ENCODE measurements at regions not wholly inside any gene's neighbourhood (a gene's known extent, or its start where the extent isn't known, plus 50 kb on each side); places are given as distances from the start of the nearest gene placed in this dataset.

GRCh38 chr15:52855157-52855556 lies 65.0 kb upstream of the ONECUT1 start:
- H3K4me3 ChIP-seq = no peak overlapping the region
- H3K4me2 ChIP-seq = no peak overlapping the region
- FAIRE-seq (no peak), ATAC-seq (no peak), DNase-seq (ENCODE audit: low read depth in 1 of 2, low spot score in 1 of 2) (no peak)
- no peaks in the 10 kb centered on the region for H3K9me3 ChIP-seq
- H3K4me1 ChIP-seq = peaks cover 13% of the 10 kb centered on the region; the same call in 2 of the 3 replicates
- TF ChIP-seq MYC (IDR thresholded peaks at IDR 0.05; ENCODE audit: borderline replicate concordance, low read length) (no peak), FOXS1 (CRISPR knock-in tag; IDR thresholded peaks at IDR 0.05) (no peak), ZNF302 (CRISPR knock-in tag; IDR thresholded peaks at IDR 0.05) (no peak), MAZ (IDR thresholded peaks at IDR 0.05; ENCODE audit: borderline replicate concordance, low read depth, low read length) (no peak), RNF2 (IDR thresholded peaks at IDR 0.05; ENCODE audit: borderline replicate concordance, low read depth) (no peak), CTCF (IDR thresholded peaks at IDR 0.05) (no peak), ESRRA (IDR thresholded peaks at IDR 0.05; ENCODE audit: borderline replicate concordance, low read length) (no peak), KDM1A (IDR thresholded peaks at IDR 0.05; ENCODE audit: low read depth) (no peak), TP53 (CRISPR knock-in tag; IDR thresholded peaks at IDR 0.05) (no peak), POLR2AphosphoS2 (conservative IDR thresholded peaks at IDR 0.05; ENCODE audit: low read length) (no peak), CEBPB (IDR thresholded peaks at IDR 0.05) (no peak), USF2 (IDR thresholded peaks at IDR 0.05) (no peak), EP300 (IDR thresholded peaks at IDR 0.05) (no peak), BHLHE40 (IDR thresholded peaks at IDR 0.05; ENCODE audit: low read depth, low read length) (no peak), HEYL (CRISPR knock-in tag; IDR thresholded peaks at IDR 0.05) (no peak), CBX2 (IDR thresholded peaks at IDR 0.05; ENCODE audit: borderline replicate concordance, low read depth) (no peak), RAD21 (conservative IDR thresholded peaks at IDR 0.05 in 1 of 2, IDR thresholded peaks at IDR 0.05 in 1 of 2) (no peak), FOSB (CRISPR knock-in tag; IDR thresholded peaks at IDR 0.05) (no peak), CHD4 (IDR thresholded peaks at IDR 0.05; ENCODE audit: borderline replicate concordance) (no peak), ELK1 (IDR thresholded peaks at IDR 0.05; ENCODE audit: low read depth, low read length) (no peak)
- H3K27ac ChIP-seq = no peak overlapping the region
- POLR2A ChIA-PET = no interaction called here
- WGBS (ENCODE audit: missing lambda C conversion rate) = 65% methylated on average over 3 of the region's 3 CpGs
- CTCF ChIA-PET = interaction anchor here (0.7 to 1.7 kb wide), 2 partner anchors 9 to 11 kb away, joined by 3 to 4 read pairs; no protein-coding TSS in a partner anchor

GRCh38 chr15:52844823-52845222 lies 54.7 kb upstream of the ONECUT1 start:
- CTCF ChIA-PET = no interaction called here

More at GRCh38 chr15:52844823-52845222, 54.7 kb upstream of the ONECUT1 start:
- no peak for ATAC-seq
- Histone ChIP-seq H3K9me3 (peaks cover 3% of the 10 kb centered on the region; the same call in 1 of the 3 replicates), H3K4me2 (no peak overlapping the region), H3K4me3 (no peak overlapping the region), H3K4me1 (no peaks in the 10 kb centered on the region), H3K27ac (no peak overlapping the region)
- WGBS (ENCODE audit: missing lambda C conversion rate) = 69% methylated on average over 5 of the region's 5 CpGs
- POLR2A ChIA-PET = no interaction called here
- TF ChIP-seq JUN (IDR thresholded peaks at IDR 0.05) (no peak), KDM5A (IDR thresholded peaks at IDR 0.05) (no peak), FOSB (CRISPR knock-in tag; IDR thresholded peaks at IDR 0.05) (no peak), SMC3 (IDR thresholded peaks at IDR 0.05) (no peak), HOXB13 (CRISPR knock-in tag; IDR thresholded peaks at IDR 0.05; ENCODE audit: low read depth) (no peak), FOSL2 (IDR thresholded peaks at IDR 0.05) (no peak), FOSL2 (CRISPR knock-in tag; IDR thresholded peaks at IDR 0.05) (no peak), ELK1 (IDR thresholded peaks at IDR 0.05; ENCODE audit: low read depth, low read length) (no peak), SREBF2 (IDR thresholded peaks at IDR 0.05) (no peak), RNF2 (IDR thresholded peaks at IDR 0.05; ENCODE audit: borderline replicate concordance, low read depth) (no peak)
- FAIRE-seq = no peak
- no peak for DNase-seq (ENCODE audit: low read depth in 1 of 2, low spot score in 1 of 2)
